ENCODE measurements at regions not wholly inside any gene's neighbourhood (a gene's known extent, or its start where the extent isn't known, plus 50 kb on each side); places are given as distances from the start of the nearest gene placed in this dataset.

GRCh38 chr10:55013318-55013717 is 212.3 kb upstream of the PCDH15 start:
- TF ChIP-seq, protein P1, sequence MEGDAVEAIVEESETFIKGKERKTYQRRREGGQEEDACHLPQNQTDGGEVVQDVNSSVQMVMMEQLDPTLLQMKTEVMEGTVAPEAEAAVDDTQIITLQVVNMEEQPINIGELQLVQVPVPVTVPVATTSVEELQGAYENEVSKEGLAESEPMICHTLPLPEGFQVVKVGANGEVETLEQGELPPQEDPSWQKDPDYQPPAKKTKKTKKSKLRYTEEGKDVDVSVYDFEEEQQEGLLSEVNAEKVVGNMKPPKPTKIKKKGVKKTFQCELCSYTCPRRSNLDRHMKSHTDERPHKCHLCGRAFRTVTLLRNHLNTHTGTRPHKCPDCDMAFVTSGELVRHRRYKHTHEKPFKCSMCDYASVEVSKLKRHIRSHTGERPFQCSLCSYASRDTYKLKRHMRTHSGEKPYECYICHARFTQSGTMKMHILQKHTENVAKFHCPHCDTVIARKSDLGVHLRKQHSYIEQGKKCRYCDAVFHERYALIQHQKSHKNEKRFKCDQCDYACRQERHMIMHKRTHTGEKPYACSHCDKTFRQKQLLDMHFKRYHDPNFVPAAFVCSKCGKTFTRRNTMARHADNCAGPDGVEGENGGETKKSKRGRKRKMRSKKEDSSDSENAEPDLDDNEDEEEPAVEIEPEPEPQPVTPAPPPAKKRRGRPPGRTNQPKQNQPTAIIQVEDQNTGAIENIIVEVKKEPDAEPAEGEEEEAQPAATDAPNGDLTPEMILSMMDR (IDR thresholded peaks at IDR 0.05; ENCODE audit: insufficient read depth, low read depth, low read length) = no peak
- TF ChIP-seq EZH2 (IDR thresholded peaks at IDR 0.05; ENCODE audit: insufficient read depth, low read length) = no peak

Measured in astrocyte (in vitro differentiated cells and primary cell).